T-helper 2 cell (primary cell): ENCODE measurements at regions not wholly inside any gene's neighbourhood (a gene's known extent, or its start where the extent isn't known, plus 50 kb on each side); places are given as distances from the start of the nearest gene placed in this dataset.
"Not testable (repeated sequence)": the region's sequence is repeated elsewhere in the genome, so short reads cannot be mapped to it uniquely, and the experiment has no call there.

Source experiments
- DNase-seq, 5 experiments: peaks; one replicate each; pipeline versions ENCODE4 v3.0.0 to v3.0.0-alpha.2; 2012 to 2022

- DNase-seq = no peak
Measured at GRCh38 chr14:25546826-25547225, 496.9 kb upstream of the STXBP6 start.

GRCh38 chr14:25537846-25538455, 488.0 kb upstream of the STXBP6 start:
- DNase-seq = peak in 1 of 5 experiments; percentile 1

GRCh38 chr14:25526290-25526689, 476.3 kb upstream of the STXBP6 start:
- DNase-seq = no peak

- no peak for DNase-seq
Measured at GRCh38 chr14:25522926-25523325, 473.0 kb upstream of the STXBP6 start.

GRCh38 chr14:25522116-25522515, 472.2 kb upstream of the STXBP6 start:
- no peak for DNase-seq

GRCh38 chr14:25521616-25522015, 471.7 kb upstream of the STXBP6 start:
- DNase-seq = no peak

- DNase-seq = no peak
Measured at GRCh38 chr14:25520821-25521220, 470.9 kb upstream of the STXBP6 start.

- no peak for DNase-seq
Measured at GRCh38 chr14:25518364-25518763, 468.4 kb upstream of the STXBP6 start.

- DNase-seq = no peak
Measured at GRCh38 chr14:25516838-25517237, 466.9 kb upstream of the STXBP6 start.

GRCh38 chr14:25508845-25509244, 458.9 kb upstream of the STXBP6 start:
- no peak for DNase-seq

GRCh38 chr14:25501749-25502148, 451.8 kb upstream of the STXBP6 start:
- DNase-seq = no peak

GRCh38 chr14:25488961-25489360, 439.0 kb upstream of the STXBP6 start:
- DNase-seq = no peak

GRCh38 chr14:25485381-25485780, 435.4 kb upstream of the STXBP6 start:
- no peak for DNase-seq

GRCh38 chr14:25484906-25485305, 435.0 kb upstream of the STXBP6 start:
- DNase-seq = no peak

- no peak for DNase-seq
Measured at GRCh38 chr14:25484235-25484634, 434.3 kb upstream of the STXBP6 start.

GRCh38 chr14:25477316-25478098, 427.6 kb upstream of the STXBP6 start:
- no peak for DNase-seq

GRCh38 chr14:25472700-25473099, 422.8 kb upstream of the STXBP6 start:
- no peak for DNase-seq

- no peak for DNase-seq
Measured at GRCh38 chr14:25464772-25465171, 414.8 kb upstream of the STXBP6 start.

GRCh38 chr14:25464078-25464477, 414.1 kb upstream of the STXBP6 start:
- DNase-seq = no peak

GRCh38 chr14:25463480-25463879, 413.5 kb upstream of the STXBP6 start:
- no peak for DNase-seq

GRCh38 chr14:25461780-25462179, 411.8 kb upstream of the STXBP6 start:
- DNase-seq = no peak

- no peak for DNase-seq
Measured at GRCh38 chr14:25444381-25444780, 394.4 kb upstream of the STXBP6 start.

GRCh38 chr14:25440382-25440781, 390.4 kb upstream of the STXBP6 start:
- DNase-seq = not testable (repeated sequence)

- no peak for DNase-seq
Measured at GRCh38 chr14:25436906-25437305, 387.0 kb upstream of the STXBP6 start.
